Gastrocnemius medialis (tissue), 4 donors: ENCODE measurements at regions not wholly inside any gene's neighbourhood (a gene's known extent, or its start where the extent isn't known, plus 50 kb on each side); places are given as distances from the start of the nearest gene placed in this dataset.

ENCODE experiments used
- POLR2A ChIP-seq, 2 donors: fragments of 450-650 bp; IDR thresholded peaks; one replicate each; pipeline ENCODE4 v1.6.1; 2017; ENCODE audit warnings: antibody characterized with exemption in 2 of 2, mild to moderate bottlenecking in 2 of 2, moderate library complexity in 2 of 2
- TF ChIP-seq, protein P1 (sequence below), 5 experiments: fragments of 450-650 bp in 3 of 5; fragments of 200-600 bp in 2 of 5; sonication (generic) in 2 of 5; IDR thresholded peaks in 4 of 5; conservative IDR thresholded peaks in 1 of 5; 1 replicate in 4 of 5; 2 replicates in 1 of 5; pipeline ENCODE4 v1.5.1; 2016 to 2019; ENCODE audit warnings: antibody characterized with exemption in 5 of 5, mild to moderate bottlenecking in 3 of 5, moderate library complexity in 3 of 5

DNA sequence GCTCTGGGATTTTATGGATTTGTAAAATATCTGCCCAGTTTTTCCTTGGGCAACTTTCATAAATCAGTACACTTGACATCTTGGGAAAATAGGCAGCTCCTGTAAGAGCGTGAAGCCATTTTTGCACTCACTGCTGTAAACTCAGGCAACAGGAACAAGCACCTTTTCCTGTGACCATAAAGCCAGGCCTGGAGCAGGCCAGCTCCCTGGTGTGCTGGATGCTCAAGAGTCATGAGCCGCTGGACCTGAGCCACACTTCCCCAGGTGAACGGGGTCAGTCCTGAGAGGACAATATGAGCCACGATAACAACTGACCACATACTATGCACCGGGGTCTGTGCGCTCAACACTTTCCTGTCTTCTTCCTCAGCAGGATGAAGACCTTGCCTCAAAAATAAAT is 158.2 kb downstream of the NUP210 start:
- no peak for TF ChIP-seq POLR2A (IDR thresholded peaks at IDR 0.05)
- TF ChIP-seq, protein P1, sequence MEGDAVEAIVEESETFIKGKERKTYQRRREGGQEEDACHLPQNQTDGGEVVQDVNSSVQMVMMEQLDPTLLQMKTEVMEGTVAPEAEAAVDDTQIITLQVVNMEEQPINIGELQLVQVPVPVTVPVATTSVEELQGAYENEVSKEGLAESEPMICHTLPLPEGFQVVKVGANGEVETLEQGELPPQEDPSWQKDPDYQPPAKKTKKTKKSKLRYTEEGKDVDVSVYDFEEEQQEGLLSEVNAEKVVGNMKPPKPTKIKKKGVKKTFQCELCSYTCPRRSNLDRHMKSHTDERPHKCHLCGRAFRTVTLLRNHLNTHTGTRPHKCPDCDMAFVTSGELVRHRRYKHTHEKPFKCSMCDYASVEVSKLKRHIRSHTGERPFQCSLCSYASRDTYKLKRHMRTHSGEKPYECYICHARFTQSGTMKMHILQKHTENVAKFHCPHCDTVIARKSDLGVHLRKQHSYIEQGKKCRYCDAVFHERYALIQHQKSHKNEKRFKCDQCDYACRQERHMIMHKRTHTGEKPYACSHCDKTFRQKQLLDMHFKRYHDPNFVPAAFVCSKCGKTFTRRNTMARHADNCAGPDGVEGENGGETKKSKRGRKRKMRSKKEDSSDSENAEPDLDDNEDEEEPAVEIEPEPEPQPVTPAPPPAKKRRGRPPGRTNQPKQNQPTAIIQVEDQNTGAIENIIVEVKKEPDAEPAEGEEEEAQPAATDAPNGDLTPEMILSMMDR (IDR thresholded peaks at IDR 0.05 in 4 of 5, conservative IDR thresholded peaks at IDR 0.05 in 1 of 5), result no peak
